ENCODE measurements at regions not wholly inside any gene's neighbourhood (a gene's known extent, or its start where the extent isn't known, plus 50 kb on each side); places are given as distances from the start of the nearest gene placed in this dataset.

DNA sequence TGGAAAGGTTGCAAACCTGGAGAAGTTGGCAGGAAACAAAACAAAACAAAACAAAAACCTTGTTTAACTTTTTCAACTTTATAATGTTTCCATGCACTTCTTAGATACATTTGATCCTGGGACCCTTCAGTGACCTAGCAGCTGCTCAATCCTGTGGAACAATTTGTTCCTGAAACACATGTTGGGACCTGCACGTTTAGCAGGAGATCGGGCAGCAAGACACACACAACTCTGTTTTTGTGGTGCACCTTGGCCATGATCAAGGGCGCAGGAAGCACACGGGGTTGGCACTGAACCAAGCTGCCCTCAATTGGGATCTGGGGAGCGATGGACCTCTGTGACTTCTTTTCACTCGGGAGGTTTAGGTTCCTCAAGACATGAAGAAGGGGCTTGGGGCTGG, 268.7 kb downstream of the LOXHD1 start:
- Histone ChIP-seq H3K36me3 (ENCODE audit: control insufficient read depth in 2 of 2, extremely low read depth in 1 of 2, insufficient read depth in 2 of 2, low read length in 2 of 2) (no peaks in the 10 kb centered on the region), H3K4me1 (ENCODE audit: control insufficient read depth, extremely low read depth, insufficient read depth, low read length) (no peaks in the 10 kb centered on the region), H2AFZ (ENCODE audit: low read depth, low read length) (no peak overlapping the region), H3K79me2 (ENCODE audit: control insufficient read depth, insufficient read depth, low read length) (no peaks in the 10 kb centered on the region), H3K27ac (ENCODE audit: insufficient read depth, low read depth, low read length) (no peak overlapping the region), H3K9me3 (replicated peaks; ENCODE audit: control insufficient read depth, insufficient read depth, low read length) (no peaks in the 10 kb centered on the region), H3K9me1 (replicated peaks; ENCODE audit: control insufficient read depth, extremely low read depth, insufficient read depth, low read length) (no peaks in the 10 kb centered on the region), H3K27me3 (ENCODE audit: control insufficient read depth in 2 of 2, insufficient read depth in 2 of 2, low read length in 2 of 2) (no peaks in the 10 kb centered on the region), H3K4me3 (replicated peaks in 1 of 3; ENCODE audit: insufficient read depth in 1 of 3, low read depth in 1 of 3, low read length in 3 of 3) (no peak overlapping the region), H4K20me1 (replicated peaks; ENCODE audit: control insufficient read depth, extremely low read depth, insufficient read depth, low read length) (no peaks in the 10 kb centered on the region), H3K4me2 (ENCODE audit: insufficient read depth, low read length) (no peak overlapping the region), H3K9ac (replicated peaks; ENCODE audit: extremely low read depth, insufficient read depth, low read length) (no peak overlapping the region)
- FAIRE-seq (no peak), DNase-seq (ENCODE audit: low read depth, low spot score) (no peak)
- POLR2A ChIA-PET = no interaction called here
- BruUV-seq (replicated peaks) = no TSS peak
- TF ChIP-seq POLR2A (IDR thresholded peaks at IDR 0.05; ENCODE audit: low read depth, low read length) (no peak), JUN (IDR thresholded peaks at IDR 0.05; ENCODE audit: borderline replicate concordance, insufficient read depth, insufficient read length, low read depth) (no peak), MYC (IDR thresholded peaks at IDR 0.05; ENCODE audit: low read depth, low read length) (no peak), POLR2AphosphoS5 (IDR thresholded peaks at IDR 0.05; ENCODE audit: insufficient read depth, low read depth, low read length) (no peak), EZH2 (IDR thresholded peaks at IDR 0.05; ENCODE audit: borderline replicate concordance, low read depth, low read length, severe bottlenecking) (no peak), GATA2 (IDR thresholded peaks at IDR 0.05; ENCODE audit: insufficient read depth, insufficient read length, low read depth, low read length) (no peak), FOS (IDR thresholded peaks at IDR 0.05; ENCODE audit: borderline replicate concordance, insufficient read depth, low read length) (no peak)
- TF ChIP-seq, protein P1, sequence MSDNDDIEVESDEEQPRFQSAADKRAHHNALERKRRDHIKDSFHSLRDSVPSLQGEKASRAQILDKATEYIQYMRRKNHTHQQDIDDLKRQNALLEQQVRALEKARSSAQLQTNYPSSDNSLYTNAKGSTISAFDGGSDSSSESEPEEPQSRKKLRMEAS (IDR thresholded peaks at IDR 0.05; ENCODE audit: insufficient read depth, insufficient read length) = no peak
- TF ChIP-seq, protein P2, sequence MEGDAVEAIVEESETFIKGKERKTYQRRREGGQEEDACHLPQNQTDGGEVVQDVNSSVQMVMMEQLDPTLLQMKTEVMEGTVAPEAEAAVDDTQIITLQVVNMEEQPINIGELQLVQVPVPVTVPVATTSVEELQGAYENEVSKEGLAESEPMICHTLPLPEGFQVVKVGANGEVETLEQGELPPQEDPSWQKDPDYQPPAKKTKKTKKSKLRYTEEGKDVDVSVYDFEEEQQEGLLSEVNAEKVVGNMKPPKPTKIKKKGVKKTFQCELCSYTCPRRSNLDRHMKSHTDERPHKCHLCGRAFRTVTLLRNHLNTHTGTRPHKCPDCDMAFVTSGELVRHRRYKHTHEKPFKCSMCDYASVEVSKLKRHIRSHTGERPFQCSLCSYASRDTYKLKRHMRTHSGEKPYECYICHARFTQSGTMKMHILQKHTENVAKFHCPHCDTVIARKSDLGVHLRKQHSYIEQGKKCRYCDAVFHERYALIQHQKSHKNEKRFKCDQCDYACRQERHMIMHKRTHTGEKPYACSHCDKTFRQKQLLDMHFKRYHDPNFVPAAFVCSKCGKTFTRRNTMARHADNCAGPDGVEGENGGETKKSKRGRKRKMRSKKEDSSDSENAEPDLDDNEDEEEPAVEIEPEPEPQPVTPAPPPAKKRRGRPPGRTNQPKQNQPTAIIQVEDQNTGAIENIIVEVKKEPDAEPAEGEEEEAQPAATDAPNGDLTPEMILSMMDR (IDR thresholded peaks at IDR 0.05; ENCODE audit: extremely low read depth in 1 of 2, insufficient read depth in 1 of 2, low read depth in 1 of 2, low read length in 2 of 2) = no peak
- CTCF ChIA-PET = interaction anchor here (1.0 to 2.8 kb wide), 3 partner anchors 16 to 270 kb away, joined by 3 to 7 read pairs (median 5); a partner anchor contains a TSS
- intact Hi-C loops (cut with micrococcal nuclease) = no loop called here
- dilution Hi-C loops (cut with MboI; ENCODE audit: extremely low pct_ligation_motif_present, low sequenced_read_pairs) = no loop called here
